ENCODE measurements at regions not wholly inside any gene's neighbourhood (a gene's known extent, or its start where the extent isn't known, plus 50 kb on each side); places are given as distances from the start of the nearest gene placed in this dataset.
A peak's percentile ranks its signal among the peaks of the same experiment; 100 is the strongest.

GRCh38 chr12:46457958-46458357 is 85.4 kb upstream of the SLC38A2 start:
- H3K9me3 ChIP-seq: no peaks in the 10 kb centered on the region
- ChIA-PET CTCF (no interaction called here), POLR2A (no interaction called here)
- no peak overlapping the region for H3K9ac ChIP-seq
- no peaks in the 10 kb centered on the region for H3K9me2 ChIP-seq
- peaks cover 23% of the 10 kb centered on the region for H3F3A ChIP-seq (replicated peaks; ENCODE audit: insufficient read depth)
- no peak overlapping the region for H2AFZ ChIP-seq (ENCODE audit: low read depth)
- no peaks in the 10 kb centered on the region for H3K79me2 ChIP-seq (ENCODE audit: insufficient read depth)
- no peak for DNase-seq
- H4K20me1 ChIP-seq (ENCODE audit: insufficient read depth): no peaks in the 10 kb centered on the region
- 94% methylated on average over 2 of the region's 2 CpGs for WGBS (ENCODE audit: low lambda C conversion rate)
- peaks cover 1 to 28% of the 10 kb centered on the region in 2 experiments for H3K4me1 ChIP-seq (ENCODE audit: control insufficient read depth in 1 of 2, insufficient read depth in 2 of 2, low read depth in 1 of 2, low read length in 1 of 2)
- no peaks in the 10 kb centered on the region for H3K36me3 ChIP-seq (replicated peaks in 1 of 2; ENCODE audit: control insufficient read depth in 1 of 2, insufficient read depth in 2 of 2, low read length in 1 of 2)
- no peaks in the 10 kb centered on the region for H3K27me3 ChIP-seq (ENCODE audit: insufficient read depth)
- H3K4me2 ChIP-seq: no peak overlapping the region
- TF ChIP-seq RCOR1 (IDR thresholded peaks at IDR 0.05; ENCODE audit: low read length) (no peak), TCF12 (IDR thresholded peaks at IDR 0.05) (no peak), EZH2phosphoT487 (IDR thresholded peaks at IDR 0.05; ENCODE audit: borderline replicate concordance, low read depth) (no peak), TEAD4 (IDR thresholded peaks at IDR 0.05; ENCODE audit: borderline replicate concordance, insufficient read depth) (no peak)
- TF ChIP-seq, protein P1, sequence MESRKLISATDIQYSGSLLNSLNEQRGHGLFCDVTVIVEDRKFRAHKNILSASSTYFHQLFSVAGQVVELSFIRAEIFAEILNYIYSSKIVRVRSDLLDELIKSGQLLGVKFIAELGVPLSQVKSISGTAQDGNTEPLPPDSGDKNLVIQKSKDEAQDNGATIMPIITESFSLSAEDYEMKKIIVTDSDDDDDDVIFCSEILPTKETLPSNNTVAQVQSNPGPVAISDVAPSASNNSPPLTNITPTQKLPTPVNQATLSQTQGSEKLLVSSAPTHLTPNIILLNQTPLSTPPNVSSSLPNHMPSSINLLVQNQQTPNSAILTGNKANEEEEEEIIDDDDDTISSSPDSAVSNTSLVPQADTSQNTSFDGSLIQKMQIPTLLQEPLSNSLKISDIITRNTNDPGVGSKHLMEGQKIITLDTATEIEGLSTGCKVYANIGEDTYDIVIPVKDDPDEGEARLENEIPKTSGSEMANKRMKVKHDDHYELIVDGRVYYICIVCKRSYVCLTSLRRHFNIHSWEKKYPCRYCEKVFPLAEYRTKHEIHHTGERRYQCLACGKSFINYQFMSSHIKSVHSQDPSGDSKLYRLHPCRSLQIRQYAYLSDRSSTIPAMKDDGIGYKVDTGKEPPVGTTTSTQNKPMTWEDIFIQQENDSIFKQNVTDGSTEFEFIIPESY (IDR thresholded peaks at IDR 0.05; ENCODE audit: borderline replicate concordance, low read depth): no peak
- H3K27ac ChIP-seq (ENCODE audit: low read depth in 2 of 2, low read length in 1 of 2): no peak overlapping the region
- H3K4me3 ChIP-seq (ENCODE audit: low read depth in 2 of 2, low read length in 1 of 2): no peak overlapping the region

DNA sequence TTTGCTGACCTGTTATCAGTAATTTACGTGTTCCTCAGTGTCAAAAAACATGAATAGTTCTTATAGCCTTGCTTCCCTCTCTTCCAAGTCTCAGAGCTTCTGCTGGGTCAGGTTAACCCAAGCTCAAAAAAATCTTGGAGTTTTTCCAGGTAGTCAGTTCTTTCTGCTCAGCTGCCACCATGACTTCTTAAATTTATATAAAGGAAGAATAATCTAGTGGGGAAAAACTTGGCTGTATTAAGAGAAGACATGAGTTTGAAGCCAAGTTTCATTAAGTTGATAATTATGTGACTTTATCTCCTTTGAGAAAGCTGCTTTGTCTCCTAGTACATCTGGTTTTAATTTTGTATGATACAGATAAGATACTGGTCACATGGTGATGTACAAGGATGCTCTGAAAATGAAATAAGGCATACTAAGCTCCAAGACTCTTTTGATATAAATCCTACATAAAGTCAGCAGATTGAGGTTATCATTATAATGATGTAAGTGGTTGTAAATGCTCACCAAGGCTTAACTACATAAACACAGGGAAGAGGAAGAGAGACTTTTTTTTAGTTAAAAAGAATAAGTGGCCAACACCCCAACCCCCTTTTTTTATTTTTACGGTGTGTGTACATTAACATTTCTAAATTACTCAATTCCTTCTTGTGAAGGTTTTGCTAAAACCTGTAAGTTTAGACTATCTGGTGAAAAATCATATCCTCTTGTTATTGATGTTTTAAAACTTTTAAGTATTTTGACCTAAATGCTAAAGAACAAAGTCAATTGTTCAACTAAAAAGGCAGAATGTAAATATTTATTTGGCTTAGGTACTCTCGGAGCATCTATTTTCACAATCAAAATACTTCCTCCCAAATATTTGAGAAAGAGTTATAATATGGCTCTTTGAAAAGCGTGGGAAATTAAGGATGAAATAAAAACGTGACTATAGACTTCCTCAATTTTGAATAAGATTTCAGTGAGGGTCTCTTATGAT is 84.1 kb upstream of the SLC38A2 start:
- DNase-seq: no peak
- CTCF ChIA-PET: no interaction called here
- POLR2A ChIA-PET: no interaction called here
- TF ChIP-seq, protein P2, sequence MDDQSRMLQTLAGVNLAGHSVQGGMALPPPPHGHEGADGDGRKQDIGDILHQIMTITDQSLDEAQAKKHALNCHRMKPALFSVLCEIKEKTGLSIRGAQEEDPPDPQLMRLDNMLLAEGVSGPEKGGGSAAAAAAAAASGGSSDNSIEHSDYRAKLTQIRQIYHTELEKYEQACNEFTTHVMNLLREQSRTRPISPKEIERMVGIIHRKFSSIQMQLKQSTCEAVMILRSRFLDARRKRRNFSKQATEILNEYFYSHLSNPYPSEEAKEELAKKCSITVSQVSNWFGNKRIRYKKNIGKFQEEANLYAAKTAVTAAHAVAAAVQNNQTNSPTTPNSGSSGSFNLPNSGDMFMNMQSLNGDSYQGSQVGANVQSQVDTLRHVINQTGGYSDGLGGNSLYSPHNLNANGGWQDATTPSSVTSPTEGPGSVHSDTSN (IDR thresholded peaks at IDR 0.05): peak; percentile 75
- TF ChIP-seq NFIC (IDR thresholded peaks at IDR 0.05; ENCODE audit: borderline replicate concordance) (peak; percentile 59; the same call in 1 of the 2 replicates), RCOR1 (IDR thresholded peaks at IDR 0.05; ENCODE audit: low read length) (no peak), EP300 (IDR thresholded peaks at IDR 0.05; ENCODE audit: borderline replicate concordance in 1 of 2, low read depth in 1 of 2, low read length in 1 of 2) (peak in 1 of 2 experiments; percentile 76; a peak in 2 of 4 replicates), MEF2A (IDR thresholded peaks at IDR 0.05; ENCODE audit: borderline replicate concordance, low read depth) (no peak), MXI1 (IDR thresholded peaks at IDR 0.05; ENCODE audit: low read depth, low read length) (no peak), USF2 (IDR thresholded peaks at IDR 0.05; ENCODE audit: borderline replicate concordance, low read depth, low read length) (no peak), POLR2AphosphoS5 (IDR thresholded peaks at IDR 0.05; ENCODE audit: low read depth, low read length) (peak; percentile 59; the same call in 1 of the 2 replicates), TEAD4 (IDR thresholded peaks at IDR 0.05; ENCODE audit: borderline replicate concordance, insufficient read depth) (no peak), TCF12 (IDR thresholded peaks at IDR 0.05) (peak; percentile 95), GATA2 (CRISPR knock-in tag; IDR thresholded peaks at IDR 0.05) (0 out of 2 replicates have a peak, but pooled peaks have one; percentile 22), TAF1 (IDR thresholded peaks at IDR 0.05; ENCODE audit: borderline replicate concordance, low read depth, low read length) (no peak)
- TF ChIP-seq, protein P3, sequence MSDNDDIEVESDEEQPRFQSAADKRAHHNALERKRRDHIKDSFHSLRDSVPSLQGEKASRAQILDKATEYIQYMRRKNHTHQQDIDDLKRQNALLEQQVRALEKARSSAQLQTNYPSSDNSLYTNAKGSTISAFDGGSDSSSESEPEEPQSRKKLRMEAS (IDR thresholded peaks at IDR 0.05; ENCODE audit: low read depth): no peak
- TF ChIP-seq, protein P4, sequence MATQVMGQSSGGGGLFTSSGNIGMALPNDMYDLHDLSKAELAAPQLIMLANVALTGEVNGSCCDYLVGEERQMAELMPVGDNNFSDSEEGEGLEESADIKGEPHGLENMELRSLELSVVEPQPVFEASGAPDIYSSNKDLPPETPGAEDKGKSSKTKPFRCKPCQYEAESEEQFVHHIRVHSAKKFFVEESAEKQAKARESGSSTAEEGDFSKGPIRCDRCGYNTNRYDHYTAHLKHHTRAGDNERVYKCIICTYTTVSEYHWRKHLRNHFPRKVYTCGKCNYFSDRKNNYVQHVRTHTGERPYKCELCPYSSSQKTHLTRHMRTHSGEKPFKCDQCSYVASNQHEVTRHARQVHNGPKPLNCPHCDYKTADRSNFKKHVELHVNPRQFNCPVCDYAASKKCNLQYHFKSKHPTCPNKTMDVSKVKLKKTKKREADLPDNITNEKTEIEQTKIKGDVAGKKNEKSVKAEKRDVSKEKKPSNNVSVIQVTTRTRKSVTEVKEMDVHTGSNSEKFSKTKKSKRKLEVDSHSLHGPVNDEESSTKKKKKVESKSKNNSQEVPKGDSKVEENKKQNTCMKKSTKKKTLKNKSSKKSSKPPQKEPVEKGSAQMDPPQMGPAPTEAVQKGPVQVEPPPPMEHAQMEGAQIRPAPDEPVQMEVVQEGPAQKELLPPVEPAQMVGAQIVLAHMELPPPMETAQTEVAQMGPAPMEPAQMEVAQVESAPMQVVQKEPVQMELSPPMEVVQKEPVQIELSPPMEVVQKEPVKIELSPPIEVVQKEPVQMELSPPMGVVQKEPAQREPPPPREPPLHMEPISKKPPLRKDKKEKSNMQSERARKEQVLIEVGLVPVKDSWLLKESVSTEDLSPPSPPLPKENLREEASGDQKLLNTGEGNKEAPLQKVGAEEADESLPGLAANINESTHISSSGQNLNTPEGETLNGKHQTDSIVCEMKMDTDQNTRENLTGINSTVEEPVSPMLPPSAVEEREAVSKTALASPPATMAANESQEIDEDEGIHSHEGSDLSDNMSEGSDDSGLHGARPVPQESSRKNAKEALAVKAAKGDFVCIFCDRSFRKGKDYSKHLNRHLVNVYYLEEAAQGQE (IDR thresholded peaks at IDR 0.05; ENCODE audit: low read depth, low read length): no peak

More for the DNA sequence above, 84.1 kb upstream of the SLC38A2 start:
- Histone ChIP-seq H3K4me3 (ENCODE audit: low read depth in 2 of 2, low read length in 1 of 2) (0 out of 4 replicates have a peak overlapping the region, but pooled peaks of 1 of the 2 experiments have one; percentile 11), H3K9me3 (no peaks in the 10 kb centered on the region), H3K4me1 (ENCODE audit: control insufficient read depth in 1 of 2, insufficient read depth in 2 of 2, low read depth in 1 of 2, low read length in 1 of 2) (peaks cover 2 to 18% of the 10 kb centered on the region in 2 experiments), H3K27me3 (ENCODE audit: insufficient read depth) (no peaks in the 10 kb centered on the region), H3K36me3 (replicated peaks in 1 of 2; ENCODE audit: control insufficient read depth in 1 of 2, insufficient read depth in 2 of 2, low read length in 1 of 2) (no peaks in the 10 kb centered on the region), H3K4me2 (peak overlapping the region; percentile 22; the same call in 1 of the 2 replicates), H3K9me2 (no peaks in the 10 kb centered on the region), H3K9ac (no peak overlapping the region), H2AFZ (ENCODE audit: low read depth) (peak overlapping the region; percentile 33; the same call in 1 of the 2 replicates), H4K20me1 (ENCODE audit: insufficient read depth) (no peaks in the 10 kb centered on the region), H3K27ac (ENCODE audit: low read depth in 2 of 2, low read length in 1 of 2) (peak overlapping the region; percentile 48 to 50; a peak in 3 of 4 replicates), H3F3A (replicated peaks; ENCODE audit: insufficient read depth) (peaks cover 24% of the 10 kb centered on the region), H3K79me2 (ENCODE audit: insufficient read depth) (no peaks in the 10 kb centered on the region)
- 89% methylated on average over 5 of the region's 5 CpGs for WGBS (ENCODE audit: low lambda C conversion rate)
